Erythroblast (primary cell): ENCODE measurements at regions not wholly inside any gene's neighbourhood (a gene's known extent, or its start where the extent isn't known, plus 50 kb on each side); places are given as distances from the start of the nearest gene placed in this dataset.

Experiments used
- DNase-seq, 2 experiments: peaks; one replicate each; lab custom pipeline; 2025; lab: John Stamatoyannopoulos, UW
- GATA1 ChIP-seq: IDR thresholded peaks from 2 replicates; pipeline ENCODE4 v1.6.1; 2011; ENCODE audit warnings: low read depth, mild to moderate bottlenecking, control low read depth, low read length, moderate library complexity
- POLR2A ChIP-seq: IDR thresholded peaks from 2 replicates; pipeline ENCODE4 v1.6.1; 2011; ENCODE audit warnings: mild to moderate bottlenecking, low read length

DNA sequence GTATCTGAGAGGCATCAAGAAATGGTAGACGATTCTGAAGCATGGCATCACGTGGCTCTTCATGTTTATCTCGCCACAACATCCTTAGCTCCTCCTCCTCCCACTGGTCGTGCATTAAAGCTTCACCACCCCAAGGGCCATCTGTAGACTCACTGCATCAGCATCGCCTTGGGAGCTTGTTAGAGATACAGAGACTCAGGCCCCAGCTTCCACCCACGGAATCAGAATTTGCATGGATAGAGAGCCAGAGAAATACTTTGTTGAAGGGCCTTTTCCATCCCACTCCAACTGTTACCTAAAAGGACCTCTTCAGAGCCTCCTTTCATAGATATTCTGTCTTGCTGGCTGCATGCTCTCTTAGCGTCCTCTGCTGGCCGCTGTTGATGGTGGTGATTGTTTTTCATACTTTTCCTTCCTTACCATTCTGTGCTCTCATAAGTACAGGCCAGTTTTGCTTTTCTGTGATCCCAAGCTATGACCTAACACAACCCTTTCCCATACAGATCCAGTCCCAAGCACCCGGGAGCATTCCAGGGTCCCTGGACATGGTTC, 1049.4 kb upstream of the EEF2KMT start:
- DNase-seq, result no peak
- no peak for TF ChIP-seq POLR2A
- no peak for TF ChIP-seq GATA1

DNA sequence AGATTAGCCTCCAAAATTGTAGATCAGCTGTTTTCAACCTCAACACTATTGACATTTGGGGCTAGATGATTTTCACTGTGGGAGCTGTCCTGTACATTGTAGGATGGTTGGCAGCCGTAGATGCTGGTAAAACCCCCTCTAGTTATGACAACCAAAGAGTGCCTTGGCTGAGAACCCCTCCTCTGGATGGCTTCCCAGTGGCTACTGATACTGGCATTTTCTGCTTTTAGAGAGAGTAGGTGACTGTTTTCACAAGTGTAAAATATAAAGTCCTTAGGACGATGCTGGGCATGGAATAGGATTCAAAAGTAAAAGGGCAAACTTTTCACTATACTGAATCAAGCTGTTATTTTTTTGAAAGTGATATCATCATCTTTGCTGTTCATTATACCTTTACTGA, 1048.8 kb upstream of the EEF2KMT start:
- TF ChIP-seq GATA1 (no peak), POLR2A (no peak)
- DNase-seq, result no peak

DNA sequence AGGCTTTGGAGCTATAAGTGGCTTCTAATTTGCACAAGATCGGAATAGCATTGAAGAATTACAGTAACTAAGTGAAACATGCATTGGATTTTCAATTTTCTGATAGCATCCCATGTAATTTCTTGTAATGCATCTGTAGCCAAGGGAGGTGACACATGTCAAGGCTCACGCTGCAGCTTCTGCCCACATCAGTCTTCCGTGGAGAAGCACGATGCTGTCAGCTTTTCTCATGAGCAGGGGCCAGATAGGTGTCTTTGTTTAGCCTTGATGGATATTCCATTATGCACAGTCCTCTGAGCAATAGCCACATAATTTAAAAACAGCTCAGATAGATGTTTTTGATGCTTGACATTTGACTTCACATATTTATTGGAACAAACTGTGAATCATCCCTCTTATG, 1046.9 kb upstream of the EEF2KMT start:
- no peak for TF ChIP-seq POLR2A
- no peak for TF ChIP-seq GATA1
- no peak for DNase-seq

DNA sequence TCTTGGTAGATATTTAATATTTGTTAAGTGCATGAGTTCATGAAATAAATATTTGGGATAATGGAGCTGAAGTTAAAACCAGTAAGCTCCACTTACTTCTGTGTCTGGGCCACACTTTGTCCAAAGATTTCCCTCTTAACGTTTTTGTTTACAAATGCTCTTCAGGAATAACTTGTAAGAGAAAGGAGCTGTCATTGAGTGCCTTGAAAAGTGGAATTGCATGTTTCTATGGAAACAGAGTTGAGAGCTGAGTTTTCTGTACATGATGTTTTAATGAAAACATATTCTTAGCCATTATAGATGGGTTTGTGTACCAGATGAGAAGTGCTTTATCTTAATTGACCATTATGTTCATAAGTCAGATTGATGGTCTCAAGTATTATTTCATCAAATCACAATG, 1045.4 kb upstream of the EEF2KMT start:
- no peak for DNase-seq
- no peak for TF ChIP-seq POLR2A
- no peak for TF ChIP-seq GATA1

DNA sequence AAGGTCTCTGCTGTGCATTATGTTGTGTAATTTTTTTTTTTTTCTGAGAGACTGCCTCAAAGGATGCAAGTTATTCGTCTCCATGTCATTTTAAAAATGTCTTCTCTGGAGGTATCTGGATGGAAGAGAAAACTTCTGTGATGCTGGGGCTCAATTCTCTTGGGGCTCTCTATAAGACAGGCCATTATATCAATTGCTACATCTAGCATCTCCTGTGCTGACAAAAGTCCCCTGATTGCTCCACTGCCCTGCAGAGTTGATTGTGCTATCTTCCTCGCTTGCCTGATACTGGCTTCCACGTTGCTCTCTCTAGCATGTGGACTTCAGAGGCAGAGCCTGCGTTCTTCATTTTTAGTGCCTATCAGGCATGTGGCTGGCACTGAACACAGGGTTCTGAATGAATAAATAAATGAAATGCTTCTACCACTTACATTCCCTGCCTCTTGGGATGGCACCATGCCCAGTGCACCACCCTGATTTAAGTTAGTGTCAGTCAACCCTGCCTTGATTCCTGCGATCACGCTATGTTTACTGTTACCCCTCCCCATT, 1035.5 kb upstream of the EEF2KMT start:
- TF ChIP-seq GATA1 (no peak), POLR2A (no peak)
- no peak for DNase-seq

DNA sequence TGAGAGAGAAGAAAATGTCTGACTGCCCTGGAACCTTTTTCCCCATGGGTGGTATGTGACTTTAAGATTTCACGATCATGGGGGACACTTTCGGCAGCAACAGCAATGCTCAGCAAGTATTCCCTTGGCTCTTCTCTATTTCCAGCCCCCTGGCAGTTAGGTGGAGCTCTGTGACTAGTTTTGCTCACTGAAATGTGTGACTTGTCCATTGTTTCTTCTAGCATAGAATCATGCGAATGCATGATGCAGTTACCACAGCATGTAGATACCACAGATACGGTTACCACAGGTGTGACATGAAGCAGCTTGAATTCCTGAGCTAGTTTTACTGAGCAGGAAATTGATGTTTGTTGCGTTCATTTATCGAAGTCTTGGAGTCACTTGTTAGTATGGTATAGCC, 1034.5 kb upstream of the EEF2KMT start:
- no peak for DNase-seq

DNA sequence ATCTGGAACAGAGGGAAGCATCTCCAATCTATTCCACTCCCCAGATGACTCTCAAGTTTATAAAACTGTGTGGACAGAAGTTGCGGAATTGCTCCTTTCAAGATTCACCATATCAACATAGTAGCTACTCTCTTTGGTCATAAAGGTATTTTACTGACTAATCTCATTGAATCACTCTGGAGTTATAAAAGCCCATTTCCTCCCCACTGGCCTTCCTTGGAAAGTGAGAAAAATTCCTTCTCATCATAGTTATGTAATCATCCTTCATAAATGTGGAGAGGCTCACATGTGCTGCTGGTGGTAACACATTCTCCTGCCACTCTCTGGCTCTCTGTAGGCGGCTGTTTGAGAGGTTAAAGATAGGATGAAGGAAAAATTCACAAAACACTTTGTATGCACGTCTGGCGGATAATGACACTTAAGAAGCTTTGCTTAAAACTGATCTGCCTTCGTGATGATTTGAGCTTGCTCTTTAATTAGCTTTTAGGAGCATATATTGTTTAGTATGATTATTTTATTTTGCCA, 1034.0 kb upstream of the EEF2KMT start:
- no peak for DNase-seq
- no peak for TF ChIP-seq GATA1
- TF ChIP-seq POLR2A, result no peak

More for the DNA sequence above, 1034.5 kb upstream of the EEF2KMT start:
- no peak for TF ChIP-seq POLR2A
- no peak for TF ChIP-seq GATA1

DNA sequence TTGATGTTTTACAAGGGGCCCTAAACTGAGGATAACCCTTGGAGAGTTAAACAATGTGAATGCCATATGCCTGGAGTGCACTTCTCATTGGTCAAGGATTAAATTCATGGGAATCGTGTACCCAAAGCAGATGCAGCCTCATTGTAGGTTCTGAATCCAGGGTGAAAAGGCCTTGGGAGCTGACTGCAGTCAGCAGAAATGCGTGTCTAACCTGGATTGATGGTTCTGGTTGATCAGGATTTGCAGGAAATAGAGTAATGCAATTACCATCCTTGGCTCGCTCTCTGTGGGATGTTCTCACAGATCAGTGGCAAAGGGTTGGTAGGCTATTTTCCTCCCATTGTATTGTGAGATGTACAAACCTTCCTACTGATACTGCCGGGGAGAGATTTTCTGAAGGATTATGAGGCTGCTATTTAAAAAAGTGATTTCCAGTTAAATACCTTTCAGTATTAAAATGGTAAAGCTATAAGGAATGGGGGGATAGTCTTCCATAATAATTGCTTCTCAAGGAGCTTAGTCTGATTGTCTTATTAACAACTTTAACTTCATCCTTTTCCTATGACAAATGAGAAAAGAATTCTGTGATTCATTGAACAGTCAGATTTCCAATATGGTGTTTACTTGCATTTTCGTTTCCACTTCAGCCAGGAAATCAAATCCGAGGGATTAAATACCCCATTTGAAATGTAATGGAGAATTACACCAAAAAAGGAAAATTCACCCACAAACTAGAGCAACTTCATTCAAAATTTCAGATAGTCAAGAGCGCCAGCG, 1028.1 kb upstream of the EEF2KMT start:
- no peak for DNase-seq
- TF ChIP-seq POLR2A (no peak), GATA1 (no peak)

DNA sequence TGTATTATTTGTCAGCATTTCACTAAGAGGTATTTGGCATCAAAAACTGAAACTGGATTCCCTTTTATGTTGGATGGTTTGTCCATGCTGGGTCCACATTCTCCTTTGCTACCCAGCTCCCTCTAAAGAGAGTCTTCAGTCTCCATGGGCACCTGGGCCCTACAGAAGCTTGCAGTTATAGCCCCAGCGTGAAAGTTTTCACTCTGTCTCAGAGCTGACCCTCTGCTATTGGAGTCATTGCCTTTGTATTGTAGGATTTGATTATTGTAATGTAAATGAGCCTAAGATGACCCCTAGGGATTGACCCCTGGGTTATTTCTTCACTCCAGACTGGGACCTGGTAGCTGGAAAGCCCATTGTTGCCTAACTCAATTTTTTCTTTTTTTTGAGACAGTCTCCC, 1026.5 kb upstream of the EEF2KMT start:
- TF ChIP-seq GATA1 (no peak), POLR2A (no peak)
- DNase-seq, result no peak

DNA sequence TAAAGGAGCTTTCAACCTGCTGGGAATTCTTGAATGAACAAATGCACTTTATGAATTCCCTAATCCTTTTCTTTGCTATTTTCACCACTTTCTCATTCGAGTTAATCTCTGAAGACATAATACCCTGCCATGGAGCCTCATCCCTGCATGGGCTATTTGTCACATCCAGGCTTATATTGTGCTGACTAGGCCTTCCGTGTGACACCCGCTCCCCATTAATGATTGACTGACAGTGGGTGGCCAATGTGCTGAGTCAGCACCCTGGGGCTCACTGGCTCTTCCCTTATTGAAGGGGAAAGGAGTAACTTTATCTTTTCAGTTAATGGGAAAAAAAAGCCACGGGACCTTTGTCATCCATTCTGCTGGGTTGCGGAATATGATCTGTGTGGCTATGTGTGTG, 1024.8 kb upstream of the EEF2KMT start:
- no peak for DNase-seq
- TF ChIP-seq GATA1 (no peak), POLR2A (no peak)

DNA sequence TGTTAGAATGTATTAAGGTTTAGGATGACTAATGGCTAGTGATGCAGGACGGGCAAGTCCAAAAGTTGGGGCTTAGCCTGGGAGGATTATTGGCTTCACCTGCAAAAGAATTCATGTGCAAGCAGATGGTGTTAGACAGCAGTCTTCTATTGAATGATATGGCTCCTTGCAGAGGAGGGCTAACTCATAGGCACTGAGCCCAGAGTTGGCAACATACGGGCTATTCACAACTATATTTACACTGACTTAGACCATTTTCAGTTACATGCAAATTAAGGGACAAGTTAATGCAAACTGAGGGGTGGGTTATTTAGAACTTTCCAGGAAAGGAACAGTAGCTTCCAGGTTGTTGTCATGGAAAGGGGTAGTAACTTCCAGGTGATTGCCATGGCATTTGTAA, 1017.1 kb upstream of the EEF2KMT start:
- no peak for TF ChIP-seq GATA1
- no peak for TF ChIP-seq POLR2A
- no peak for DNase-seq

DNA sequence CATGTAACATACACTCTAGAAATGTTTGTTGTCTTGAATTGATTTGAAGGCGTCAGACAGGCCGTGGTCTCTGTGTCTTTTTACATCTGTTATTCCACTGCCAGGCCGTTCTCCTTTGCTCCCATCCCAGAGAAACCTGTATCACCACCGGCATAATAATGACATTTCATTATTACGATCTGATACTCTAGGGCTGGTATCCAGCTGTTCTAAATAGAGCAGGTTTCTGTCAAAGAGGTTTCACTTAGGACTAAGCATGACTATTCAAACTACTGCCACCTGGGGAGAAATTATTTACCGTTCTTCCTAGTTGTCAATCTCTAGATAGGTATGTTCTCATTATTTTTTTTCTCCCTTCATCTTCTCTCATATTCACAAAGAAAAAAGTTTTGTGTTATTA, 1016.2 kb upstream of the EEF2KMT start:
- DNase-seq, result no peak
- no peak for TF ChIP-seq GATA1
- no peak for TF ChIP-seq POLR2A

DNA sequence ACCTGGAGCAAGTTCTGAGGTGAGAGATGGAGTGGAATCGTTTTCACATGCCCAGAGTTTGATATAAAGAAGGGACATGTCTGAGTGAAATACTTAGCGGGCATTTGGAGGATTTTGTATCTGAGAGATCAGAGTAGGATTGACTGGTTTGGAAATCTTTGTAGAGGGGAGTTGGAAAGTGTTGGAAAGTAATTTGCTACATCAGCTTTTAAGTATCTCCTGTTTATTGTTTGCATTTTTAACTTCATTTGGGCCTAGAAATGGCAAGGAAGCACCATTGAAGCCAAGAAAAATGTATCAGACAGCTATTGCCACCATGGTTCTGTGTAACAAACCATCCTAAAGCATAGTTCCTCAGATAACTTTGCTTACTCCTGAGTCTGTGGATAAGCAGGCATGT, 1015.1 kb upstream of the EEF2KMT start:
- DNase-seq, result no peak
- TF ChIP-seq POLR2A (no peak), GATA1 (no peak)

DNA sequence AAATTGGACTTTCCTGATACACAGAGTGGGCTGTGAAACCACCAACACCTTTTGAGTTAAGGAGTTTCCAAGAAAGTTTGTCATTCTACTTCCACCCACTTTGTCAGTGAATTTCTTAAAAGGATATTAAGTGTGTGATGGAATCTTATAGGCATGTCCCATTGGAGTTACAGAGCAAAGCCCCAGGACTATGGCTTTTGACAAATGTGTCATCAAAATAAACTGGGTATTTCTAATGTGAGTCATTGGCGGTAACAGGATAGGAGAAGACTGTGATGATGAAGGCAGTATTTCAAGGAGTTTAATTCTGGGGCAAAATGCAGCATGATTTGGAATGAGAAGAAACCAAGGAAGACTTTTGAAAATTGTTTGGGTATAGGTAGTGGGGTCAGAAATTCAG, 1013.8 kb upstream of the EEF2KMT start:
- no peak for DNase-seq
- TF ChIP-seq POLR2A (no peak), GATA1 (no peak)
